Heart right ventricle (tissue), 16 donors: ENCODE measurements at regions not wholly inside any gene's neighbourhood (a gene's known extent, or its start where the extent isn't known, plus 50 kb on each side); places are given as distances from the start of the nearest gene placed in this dataset.

ENCODE experiments used
- ATAC-seq, 8 donors: fragments of 200-7000 bp; cut with Tn5 transposase; one replicate each; pipeline ENCODE4 v1.9.1; 2020; ENCODE audit warnings: mild to moderate bottlenecking in 8 of 8, moderate library complexity in 8 of 8, moderate number of reproducible peaks in 1 of 8
- DNase-seq, 2 donors: peaks; one replicate each; pipeline ENCODE4 v3.0.0-alpha.2; 2020
- H3K27ac ChIP-seq, 10 donors: fragments of 200-600 bp; sonication (generic) in 2 of 10; one replicate each; pipeline versions ENCODE4 v1.5.0 to v1.8.0; 2020 to 2022; ENCODE audit warnings: mild to moderate bottlenecking in 3 of 10
- H3K27me3 ChIP-seq, 7 donors: fragments of 200-600 bp; one replicate each; pipeline ENCODE4 v1.8.0; 2021 to 2022; ENCODE audit warnings: mild to moderate bottlenecking in 2 of 7
- H3K36me3 ChIP-seq, 9 donors: fragments of 200-600 bp; sonication (generic) in 1 of 9; one replicate each; pipeline versions ENCODE4 v1.5.0 to v1.8.0; 2020 to 2022; ENCODE audit warnings: mild to moderate bottlenecking in 2 of 9
- H3K4me1 ChIP-seq, 9 donors: fragments of 200-600 bp; sonication (generic) in 1 of 9; one replicate each; pipeline versions ENCODE4 v1.5.0 to v1.8.0; 2020 to 2022; ENCODE audit warnings: mild to moderate bottlenecking in 4 of 9
- H3K4me3 ChIP-seq, 10 donors: fragments of 200-600 bp; sonication (generic) in 2 of 10; one replicate each; pipeline versions ENCODE4 v1.5.0 to v1.8.0; 2020 to 2022; ENCODE audit warnings: mild to moderate bottlenecking in 7 of 10, moderate library complexity in 2 of 10
- H3K9me3 ChIP-seq, 11 donors: fragments of 200-600 bp in 10 of 11; sonication (generic) in 2 of 11; one replicate each; pipeline versions ENCODE4 v1.5.0 to v1.8.0; 2013 to 2022; ENCODE audit warnings: mild to moderate bottlenecking in 2 of 11, control low read depth in 1 of 11, moderate library complexity in 1 of 11
- CTCF ChIP-seq, 9 donors: fragments of 200-600 bp; sonication (generic) in 2 of 9; IDR thresholded peaks; one replicate each; pipeline versions ENCODE4 v1.5.0 to v1.8.0; 2021 to 2022; ENCODE audit warnings: antibody characterized with exemption in 9 of 9, mild to moderate bottlenecking in 5 of 9, moderate library complexity in 1 of 9
- WGBS, 2 donors: extraction: QIAGEN DNeasy Blood & Tissue Kit; methylation state at CpG; one replicate each; pipeline ENCODE4 v1.1.7; 2013; ENCODE audit warnings: inconsistent platforms in 1 of 2; 5-methylcytosine and 5-hydroxymethylcytosine counted together
- intact Hi-C, 10 donors: fragments of 100-400 bp; cut with DNase I; formaldehyde crosslinking; loops; one replicate each; pipeline versions ENCODE4 v1.11.1 to v1.14.2; 2022
- donor health status: Arrhythmogenic right ventricular cardiomyopathy.
- donor health status: ischemic (EF 13 %, LVEDD 7.1; RV severe dilation, severe dysfunction).
- donor health status: healthy with polysubstance abuse.
- donor health status: DM: no; HTN: yes; CAD: no.
- donor health status: DM: no; HTN: no; CAD: no.
- donor health status: ischemic (EF 25% LVEDD 6.9; RV normal size, moderate dysfunction).
- donor health status: ischemic (EF 25% LVEDD 5.7; RV mildly dilated, moderate dysfunction).
- donor health status: healthy.
- donor health status: DM: yes; HTN: yes; CAD: no.
- donor health status: Ischemic cardiomyopathy.
- donor health status: ischemic (EF 35%, LVEDD 5.7; RV mildly dilated, moderate dysfunction).
- donor health status: nonischemic (EF 11% LVEDD 7.7; RV severe dilation, severe dysfunction).
- donor health status: DM: yes; HTN: yes; CAD: no.
- donor health status: PGD.
- donor health status: ischemic (EF 29% LVEDD 5.4; RV normal size, mild dysfunction).
- donor health status: nonischemic (EF 23%, LVEDD 6.1; RV moderate dilation, normal function).

GRCh38 chr10:88114368-88114767, 250.9 kb downstream of the PTEN start:
- Histone ChIP-seq H3K27me3 (no peaks in the 10 kb centered on the region), H3K4me1 (peaks cover 0 to 63% (median 7%) of the 10 kb centered on the region in 9 donors), H3K27ac (no peak overlapping the region), H3K9me3 (no peaks in the 10 kb centered on the region), H3K36me3 (no peaks in the 10 kb centered on the region), H3K4me3 (no peak overlapping the region)
- intact Hi-C loops, result loop anchor here (1.0 to 10.0 kb wide), 7 partner anchors 252 to 270 kb away; partner anchors contain the start of genes KLLN (in 4 of the 10) and PTEN (in 4 of the 10)
- DNase-seq (peak; percentile 20 to 48), ATAC-seq (peak; percentile 66 to 91 (median 84))
- WGBS, 2 donors, result 64 to 66% methylated on average over 7 of the region's 7 CpGs
- TF ChIP-seq CTCF (IDR thresholded peaks at IDR 0.05), result peak; percentile 12 to 75 (median 65)

- WGBS, 2 donors, result 87 to 88% methylated on average over 3 of the region's 3 CpGs
- Histone ChIP-seq H3K27ac (no peak overlapping the region), H3K4me3 (no peak overlapping the region), H3K27me3 (no peaks in the 10 kb centered on the region), H3K4me1 (peaks cover 0 to 62% (median 7%) of the 10 kb centered on the region in 9 donors), H3K36me3 (no peaks in the 10 kb centered on the region), H3K9me3 (no peaks in the 10 kb centered on the region)
- intact Hi-C loops, result loop anchor here in 7 of 10 donors (2.0 to 10.0 kb wide), 5 partner anchors 253 to 269 kb away; partner anchors contain the start of genes KLLN (in 2 of the 7) and PTEN (in 2 of the 7)
- ATAC-seq, result no peak
- TF ChIP-seq CTCF (IDR thresholded peaks at IDR 0.05), result no peak
- DNase-seq, result no peak
Observed at GRCh38 chr10:88115407-88115806, 252.0 kb downstream of the PTEN start.

GRCh38 chr10:88115968-88116367, 252.5 kb downstream of the PTEN start:
- intact Hi-C loops, result loop anchor here in 7 of 10 donors (2.0 to 10.0 kb wide), 5 partner anchors 253 to 269 kb away; partner anchors contain the start of genes KLLN (in 2 of the 7) and PTEN (in 2 of the 7)
- no peak for TF ChIP-seq CTCF (IDR thresholded peaks at IDR 0.05)

GRCh38 chr10:88116481-88116880, 253.1 kb downstream of the PTEN start:
- Histone ChIP-seq H3K27ac (peak overlapping the region in 1 of 10 donors; percentile 67), H3K4me3 (no peak overlapping the region), H3K9me3 (no peaks in the 10 kb centered on the region), H3K27me3 (no peaks in the 10 kb centered on the region), H3K4me1 (peaks cover 0 to 65% (median 7%) of the 10 kb centered on the region in 9 donors), H3K36me3 (no peaks in the 10 kb centered on the region)
- no peak for DNase-seq
- no peak for ATAC-seq
- intact Hi-C loops, result loop anchor here in 5 of 10 donors (5.0 to 10.0 kb wide), 3 partner anchors 259 to 268 kb away; no protein-coding TSS in a partner anchor
- no peak for TF ChIP-seq CTCF (IDR thresholded peaks at IDR 0.05)
- 95 to 99% methylated on average over 2 of the region's 2 CpGs for WGBS, 2 donors

More at GRCh38 chr10:88115968-88116367, 252.5 kb downstream of the PTEN start:
- H3K27me3 ChIP-seq, result no peaks in the 10 kb centered on the region
- H3K4me3 ChIP-seq, result no peak overlapping the region
- no peak for DNase-seq
- H3K36me3 ChIP-seq, result no peaks in the 10 kb centered on the region
- H3K27ac ChIP-seq, result peak overlapping the region in 1 of 10 donors; percentile 67
- H3K9me3 ChIP-seq, result no peaks in the 10 kb centered on the region
- peaks cover 0 to 62% (median 7%) of the 10 kb centered on the region in 9 donors for H3K4me1 ChIP-seq
- WGBS, 2 donors, result 96 to 100% methylated on average over 1 of the region's 1 CpG
- ATAC-seq, result no peak
